B cell (primary cell): ENCODE measurements at regions not wholly inside any gene's neighbourhood (a gene's known extent, or its start where the extent isn't known, plus 50 kb on each side); places are given as distances from the start of the nearest gene placed in this dataset.

Source experiments
- ATAC-seq: fragments of 200-7000 bp; cut with Tn5 transposase; one replicate; pipeline ENCODE4 v1.10.0; 2021; ENCODE audit warnings: low read depth, mild to moderate bottlenecking, moderate number of reproducible peaks, moderate library complexity
- CTCF ChIA-PET: fragments of 350-600 bp; sonication (Branson Sonifier 250); formaldehyde crosslinking; loops from one replicate; lab custom pipeline; 2021; ENCODE audit warnings: antibody characterized with exemption, inconsistent platforms; lab: Charles Lee
- POLR2A ChIA-PET: fragments of 350-600 bp; sonication (Branson Sonifier 250); formaldehyde crosslinking; loops from one replicate; lab custom pipeline; 2021; ENCODE audit warnings: antibody characterized with exemption; lab: Charles Lee
- DNase-seq: peaks from one replicate; pipeline ENCODE4 v3.0.0; 2013
- H2AFZ ChIP-seq: 2 replicates; pipeline ENCODE4 v1.6.1; 2012; ENCODE audit warnings: mild to moderate bottlenecking, low read depth, low read length; ENCODE audit not compliant: insufficient read depth, poor library complexity, severe bottlenecking
- H3K27ac ChIP-seq, 2 donors: 1 replicate in 1 of 2; 2 replicates in 1 of 2; pipeline ENCODE4 v1.5.1; 2012 to 2013; ENCODE audit warnings: low read length in 2 of 2, mild to moderate bottlenecking in 2 of 2, moderate library complexity in 1 of 2
- H3K27me3 ChIP-seq, 4 experiments: fragments of 200-600 bp in 1 of 4; sonication (generic) in 1 of 4; replicated peaks in 1 of 4; 1 replicate in 2 of 4; 2 replicates in 2 of 4; pipeline versions ENCODE4 v1.6.1 to v1.7.0; 2013 to 2016; ENCODE audit warnings: low read length in 3 of 4, mild to moderate bottlenecking in 2 of 4, mixed read lengths in 1 of 4, moderate library complexity in 1 of 4; ENCODE audit not compliant: insufficient read depth in 4 of 4, control insufficient read depth in 3 of 4; ENCODE audit errors: control extremely low read depth in 1 of 4
- H3K36me3 ChIP-seq, 2 experiments: replicated peaks in 1 of 2; 1 replicate in 1 of 2; 2 replicates in 1 of 2; pipeline versions ENCODE4 v1.6.1 to v1.7.1; 2013; ENCODE audit warnings: low read length in 1 of 2; ENCODE audit not compliant: insufficient read depth in 2 of 2, control insufficient read depth in 1 of 2; ENCODE audit errors: control extremely low read depth in 1 of 2, extremely low read depth in 1 of 2
- H3K4me1 ChIP-seq, 2 donors: fragments of 200-600 bp in 1 of 2; sonication (generic) in 1 of 2; 1 replicate in 1 of 2; 2 replicates in 1 of 2; pipeline versions ENCODE4 v1.5.1 to v1.6.1; 2013 to 2017; ENCODE audit warnings: low read length in 2 of 2; ENCODE audit not compliant: control insufficient read depth in 2 of 2, insufficient read depth in 2 of 2
- H3K4me2 ChIP-seq: replicated peaks from 2 replicates; pipeline ENCODE3; 2012; ENCODE audit warnings: mild to moderate bottlenecking, low read depth, low read length; ENCODE audit not compliant: poor library complexity, severe bottlenecking
- H3K4me3 ChIP-seq, 5 experiments: fragments of 200-600 bp in 1 of 5; sonication (generic) in 1 of 5; 1 replicate in 3 of 5; 2 replicates in 2 of 5; pipeline versions ENCODE4 v1.5.1 to v1.7.0; 2011 to 2016; ENCODE audit warnings: low read length in 4 of 5, mild to moderate bottlenecking in 4 of 5, low read depth in 2 of 5, control low read depth in 1 of 5, moderate library complexity in 1 of 5; ENCODE audit not compliant: insufficient read depth in 1 of 5; ENCODE audit errors: control extremely low read depth in 1 of 5, extremely low read depth in 1 of 5
- H3K79me2 ChIP-seq: fragments of 200-600 bp; sonication (generic); one replicate; pipeline ENCODE4 v1.6.0; 2016; ENCODE audit warnings: low read length; ENCODE audit not compliant: control insufficient read depth, insufficient read depth
- H3K9ac ChIP-seq: fragments of 200-600 bp; sonication (generic); 2 replicates; pipeline ENCODE4 v1.6.1; 2017; ENCODE audit warnings: mild to moderate bottlenecking, low read length, moderate library complexity
- H3K9me3 ChIP-seq, 3 donors: one replicate each; pipeline versions ENCODE4 v1.6.1 to v1.7.1; 2013; ENCODE audit warnings: low read length in 2 of 3; ENCODE audit not compliant: control insufficient read depth in 2 of 3, insufficient read depth in 1 of 3; ENCODE audit errors: control extremely low read depth in 1 of 3
- H4K20me1 ChIP-seq: 2 replicates; pipeline ENCODE4 v1.6.0; 2012; ENCODE audit warnings: mild to moderate bottlenecking, low read length; ENCODE audit not compliant: insufficient read depth, control insufficient read depth, poor library complexity, severe bottlenecking
- H3K27ac Mint-ChIP-seq: one replicate; pipeline ENCODE4 v1.8.0; 2021; ENCODE audit warnings: mixed read lengths
- H3K27me3 Mint-ChIP-seq: one replicate; pipeline ENCODE4 v1.8.0; 2021; ENCODE audit warnings: mixed read lengths
- H3K4me1 Mint-ChIP-seq: one replicate; pipeline ENCODE4 v1.8.0; 2021; ENCODE audit warnings: mixed read lengths
- H3K4me3 Mint-ChIP-seq: one replicate; pipeline ENCODE4 v1.8.0; 2021; ENCODE audit warnings: mixed read lengths
- H3K9me3 Mint-ChIP-seq: one replicate; pipeline ENCODE4 v1.8.0; 2022; ENCODE audit warnings: mixed read lengths; ENCODE audit not compliant: insufficient read depth
- CTCF ChIP-seq: fragments of 200-600 bp; IDR thresholded peaks from one replicate; pipeline ENCODE4 v1.8.0; 2022; ENCODE audit warnings: antibody characterized with exemption, mild to moderate bottlenecking
- EZH2 ChIP-seq: IDR thresholded peaks from 2 replicates; pipeline ENCODE4 v1.6.1; 2012; ENCODE audit warnings: borderline replicate concordance, low read depth, mild to moderate bottlenecking, moderate library complexity, low read length; ENCODE audit not compliant: insufficient read depth, poor library complexity, severe bottlenecking
- WGBS: methylation state at CpG from one replicate; pipeline ENCODE4 v1.1.5; 2013; ENCODE audit warnings: missing lambda C conversion rate; ENCODE audit not compliant: insufficient coverage; 5-methylcytosine and 5-hydroxymethylcytosine counted together
- intact Hi-C: fragments of 100-400 bp; cut with micrococcal nuclease; formaldehyde crosslinking; loops from one replicate; pipeline ENCODE4 v1.10.0; 2022

DNA sequence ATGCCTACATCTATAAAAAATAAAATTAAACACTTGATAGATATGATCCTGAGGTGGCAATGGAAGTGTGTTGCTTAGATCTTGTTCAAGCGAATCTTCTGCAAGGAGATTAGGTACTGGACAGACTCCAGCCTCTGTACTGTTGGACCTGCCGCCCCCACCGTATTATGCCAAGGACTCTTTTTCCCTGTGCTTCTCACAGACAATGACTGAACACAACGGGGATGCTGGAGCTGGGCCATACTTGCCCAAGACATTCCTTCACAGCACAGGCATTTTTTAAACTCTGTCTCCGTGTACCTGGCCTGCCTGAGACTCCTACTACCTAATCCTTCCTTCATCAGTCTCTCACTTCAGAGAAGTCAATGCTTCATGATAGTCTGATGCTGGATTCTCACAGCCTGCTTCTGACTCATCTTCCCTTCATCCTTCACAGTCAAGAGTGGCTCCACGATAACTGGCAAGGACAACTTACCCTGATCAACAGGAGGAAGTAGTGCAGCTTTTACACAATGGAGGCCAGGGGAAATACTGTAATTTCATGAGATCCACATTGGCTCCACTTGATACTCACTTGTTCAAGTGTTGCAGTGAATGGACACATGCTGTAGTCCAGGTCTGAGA is 754.6 kb upstream of the AGA start:
- Histone ChIP-seq H3K9ac (no peak overlapping the region), H3K79me2 (no peaks in the 10 kb centered on the region), H3K4me1 (no peaks in the 10 kb centered on the region), H3K27me3 (no peaks in the 10 kb centered on the region), H2AFZ (no peak overlapping the region), H3K36me3 (no peaks in the 10 kb centered on the region), H3K4me3 (no peak overlapping the region), H3K4me2 (no peak overlapping the region), H3K9me3 (no peaks in the 10 kb centered on the region), H3K27ac (no peak overlapping the region), H4K20me1 (no peaks in the 10 kb centered on the region)
- ChIA-PET CTCF (no interaction called here), POLR2A (no interaction called here)
- H3K4me1 Mint-ChIP-seq: no peaks in the 10 kb centered on the region
- H3K9me3 Mint-ChIP-seq: peaks cover 1% of the 10 kb centered on the region
- no peak overlapping the region for H3K4me3 Mint-ChIP-seq
- DNase-seq (no peak), ATAC-seq (no peak)
- WGBS: 86% methylated on average over 5 of the region's 6 CpGs
- H3K27me3 Mint-ChIP-seq: no peaks in the 10 kb centered on the region
- TF ChIP-seq EZH2 (no peak), CTCF (no peak)
- intact Hi-C loops: no loop called here
- H3K27ac Mint-ChIP-seq: no peak overlapping the region

DNA sequence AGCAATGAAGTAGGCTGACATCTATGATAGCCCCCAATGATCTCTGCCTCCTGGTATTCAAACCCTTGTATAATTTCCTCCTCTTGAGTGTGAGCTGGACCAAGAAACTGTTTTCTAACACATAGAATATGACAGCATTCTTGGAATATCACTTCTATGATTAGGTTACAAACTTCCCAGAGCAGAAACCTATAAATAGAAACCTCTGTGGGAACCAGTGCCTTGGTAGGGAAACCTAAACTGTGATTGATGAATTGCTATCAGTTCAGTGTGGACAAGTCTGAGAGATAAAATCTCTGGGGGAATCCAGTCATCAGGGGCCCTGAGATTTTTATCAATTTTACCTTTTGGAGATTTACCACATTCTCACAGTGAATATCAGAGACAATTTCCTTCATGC is 756.5 kb upstream of the AGA start:
- no peaks in the 10 kb centered on the region for H3K27me3 Mint-ChIP-seq
- POLR2A ChIA-PET: no interaction called here
- CTCF ChIA-PET: no interaction called here

More for the DNA sequence above, 756.5 kb upstream of the AGA start:
- no peak overlapping the region for H3K27ac Mint-ChIP-seq
- H3K27me3 ChIP-seq: no peaks in the 10 kb centered on the region
- no peak for ATAC-seq
- H3K9me3 Mint-ChIP-seq: peaks cover under 1% of the 10 kb centered on the region
- H3K4me3 Mint-ChIP-seq: no peak overlapping the region
- no peaks in the 10 kb centered on the region for H3K4me1 ChIP-seq
- no peak overlapping the region for H2AFZ ChIP-seq
- H3K4me3 ChIP-seq: no peak overlapping the region
- no peaks in the 10 kb centered on the region for H4K20me1 ChIP-seq
- no peak overlapping the region for H3K9ac ChIP-seq
- TF ChIP-seq CTCF: no peak
- no peak for TF ChIP-seq EZH2
- no peaks in the 10 kb centered on the region for H3K9me3 ChIP-seq
- H3K27ac ChIP-seq: no peak overlapping the region
- H3K4me2 ChIP-seq: no peak overlapping the region
- intact Hi-C loops: no loop called here
- H3K36me3 ChIP-seq: no peaks in the 10 kb centered on the region
- no peaks in the 10 kb centered on the region for H3K79me2 ChIP-seq
- DNase-seq: no peak
- H3K4me1 Mint-ChIP-seq: no peaks in the 10 kb centered on the region
